ENCODE measurements at regions not wholly inside any gene's neighbourhood (a gene's known extent, or its start where the extent isn't known, plus 50 kb on each side); places are given as distances from the start of the nearest gene placed in this dataset.

DNA sequence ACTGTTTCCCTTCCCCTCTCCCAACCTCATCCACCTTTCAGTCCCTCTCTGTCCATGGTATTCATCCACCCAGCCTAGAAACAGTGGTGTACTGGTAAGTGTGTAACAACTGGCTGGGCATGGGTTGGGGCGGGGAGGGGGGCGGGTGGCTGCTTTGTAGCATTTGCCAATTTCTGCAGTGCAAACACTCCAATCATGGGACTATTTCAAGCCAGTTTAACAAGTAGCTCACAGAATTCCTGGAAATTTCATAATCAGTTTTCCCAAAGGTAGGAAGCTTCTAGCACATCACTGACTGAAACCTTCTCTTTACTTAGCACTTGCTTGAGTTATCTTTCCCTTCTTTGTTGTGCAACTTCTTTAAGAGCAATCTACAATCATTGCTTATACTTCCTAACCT, 100.8 kb upstream of the WASF3 start:
- DNase-seq: no peak

- DNase-seq: no peak
These were observed 100.3 kb upstream of the WASF3 start for GRCh38 chr13:26457212-26457611.

GRCh38 chr13:26458196-26458749, 99.2 kb upstream of the WASF3 start:
- DNase-seq: no peak

GRCh38 chr13:26459276-26460131, 98.0 kb upstream of the WASF3 start:
- no peak for DNase-seq

- DNase-seq: no peak
These were observed 96.8 kb upstream of the WASF3 start for GRCh38 chr13:26460648-26461047.

DNA sequence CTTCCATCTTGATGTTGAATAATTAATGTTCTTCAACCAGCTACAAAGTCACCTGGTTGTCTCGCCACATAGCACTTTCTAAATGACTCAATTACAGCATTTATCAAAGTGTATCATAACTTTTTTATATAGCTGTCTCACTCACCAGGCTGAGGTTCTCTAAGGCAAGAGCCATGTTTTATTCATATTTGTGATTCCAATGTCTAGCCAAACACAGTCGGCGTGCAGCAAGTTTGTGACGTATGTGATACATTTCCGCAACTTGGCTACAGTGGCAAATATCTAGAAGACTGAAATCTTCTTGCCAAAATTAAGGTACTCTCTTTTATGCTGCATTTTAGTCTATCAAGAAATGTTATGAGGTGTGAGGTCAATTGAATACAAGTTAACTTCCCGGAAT, 94.2 kb upstream of the WASF3 start:
- DNase-seq: no peak

DNA sequence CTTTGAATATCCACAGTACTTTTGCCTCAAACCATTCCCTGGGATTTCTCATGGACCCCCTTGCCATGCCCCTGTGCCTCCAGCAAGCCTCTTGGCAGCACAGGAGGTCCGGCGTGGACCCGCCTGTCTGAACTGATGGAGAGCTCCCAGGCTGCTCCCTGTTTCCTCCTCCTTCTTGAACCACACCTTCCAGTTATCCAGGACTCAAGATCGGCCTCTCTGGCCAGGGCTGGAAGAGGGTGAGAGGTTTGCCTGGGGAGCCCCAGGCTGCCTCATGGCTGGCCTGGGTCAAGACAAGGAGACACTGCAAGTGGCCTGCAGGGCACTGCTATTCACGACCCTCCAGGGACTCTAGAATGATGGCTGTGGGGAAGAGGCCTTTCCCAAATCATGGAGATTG, 93.6 kb upstream of the WASF3 start:
- DNase-seq: no peak

DNA sequence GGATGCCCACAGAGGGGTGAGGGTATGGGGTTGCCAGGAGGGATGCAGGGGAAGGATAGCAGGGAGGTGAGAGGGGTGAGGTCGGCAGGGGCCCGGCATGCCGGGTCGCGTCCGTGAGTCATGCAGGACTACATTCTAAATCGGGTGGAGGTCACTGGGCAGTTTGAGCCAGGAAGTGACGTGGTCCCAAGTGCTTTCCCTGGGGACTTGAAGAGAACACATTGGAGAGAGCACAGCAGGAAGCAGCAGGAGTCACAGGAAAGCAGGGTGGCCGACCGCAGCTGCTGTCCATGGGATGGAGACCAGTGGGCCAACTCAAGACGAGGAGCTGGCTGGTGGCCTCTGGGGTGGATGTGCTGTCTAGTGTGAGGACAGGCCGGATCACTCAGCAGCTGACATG, 92.0 kb upstream of the WASF3 start:
- DNase-seq: no peak

DNA sequence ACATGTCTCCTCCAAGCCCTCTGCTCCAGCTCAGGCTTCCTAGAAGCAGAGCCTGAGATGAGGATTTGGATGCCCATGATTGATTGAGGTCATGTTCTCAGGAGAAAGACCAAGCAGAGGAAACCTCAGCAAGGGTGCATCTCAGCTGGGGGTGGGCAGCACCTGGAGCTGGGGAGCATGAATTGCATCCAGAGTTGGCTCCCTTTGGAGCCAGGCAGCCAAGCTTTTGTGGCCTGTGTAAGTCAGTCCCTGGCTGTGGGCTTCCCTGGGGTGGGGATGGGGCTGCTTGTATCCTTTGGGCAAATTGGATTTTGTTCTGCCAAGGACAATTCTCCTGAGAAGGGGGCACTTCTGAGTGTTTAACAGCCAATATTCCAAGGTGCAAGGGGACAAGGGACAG, 91.5 kb upstream of the WASF3 start:
- DNase-seq: no peak

DNA sequence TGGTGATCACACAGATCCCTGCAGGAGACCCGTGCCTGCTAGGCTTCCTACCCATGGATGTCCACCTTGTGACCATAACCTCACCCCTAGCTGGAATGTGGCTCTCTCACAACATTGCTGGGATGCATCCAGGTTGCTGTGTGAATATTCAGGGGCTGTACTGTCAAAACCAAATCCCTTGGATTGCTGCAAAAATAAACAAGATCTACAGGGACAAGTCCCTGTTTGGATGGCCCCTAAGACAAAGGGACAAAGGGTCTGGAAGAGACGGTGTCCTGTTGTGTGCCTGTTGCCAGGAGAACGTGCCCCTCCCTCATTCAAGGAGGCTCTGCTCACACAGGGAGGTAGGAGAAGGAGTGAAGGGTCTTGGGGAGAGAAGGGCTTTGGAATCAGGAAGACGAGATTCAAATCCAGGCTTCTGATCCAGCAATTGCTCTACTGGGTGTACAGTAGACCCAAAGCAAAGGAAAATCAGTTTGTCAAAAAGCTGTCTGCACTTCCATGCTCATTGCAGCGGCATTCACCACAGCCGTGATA, 89.2 kb upstream of the WASF3 start:
- DNase-seq: no peak

- no peak for DNase-seq
These were observed 87.9 kb upstream of the WASF3 start for GRCh38 chr13:26469602-26470001.

- DNase-seq: no peak
These were observed 85.7 kb upstream of the WASF3 start for GRCh38 chr13:26471807-26472206.

GRCh38 chr13:26473571-26474230, 83.8 kb upstream of the WASF3 start:
- no peak for DNase-seq

DNA sequence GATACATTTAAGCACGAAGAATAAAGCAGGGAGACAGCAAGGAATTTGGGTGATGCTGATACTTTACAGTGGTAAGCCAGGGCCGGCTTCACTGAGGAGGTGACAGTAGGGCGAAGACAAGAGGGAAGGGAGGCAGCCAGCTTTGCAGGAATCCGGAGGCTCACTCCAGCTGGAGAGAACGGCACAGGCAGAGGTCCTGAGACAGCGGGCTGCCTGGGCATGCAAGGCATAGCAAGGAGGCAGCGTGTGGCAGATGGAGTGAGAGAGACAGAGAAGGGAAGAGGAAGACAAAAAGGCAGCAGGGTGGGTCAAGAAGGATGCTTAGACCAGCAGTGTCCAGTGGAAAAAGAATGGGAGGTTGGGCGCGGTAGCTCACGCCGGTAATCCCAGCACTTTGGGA, 83.2 kb upstream of the WASF3 start:
- no peak for DNase-seq

DNA sequence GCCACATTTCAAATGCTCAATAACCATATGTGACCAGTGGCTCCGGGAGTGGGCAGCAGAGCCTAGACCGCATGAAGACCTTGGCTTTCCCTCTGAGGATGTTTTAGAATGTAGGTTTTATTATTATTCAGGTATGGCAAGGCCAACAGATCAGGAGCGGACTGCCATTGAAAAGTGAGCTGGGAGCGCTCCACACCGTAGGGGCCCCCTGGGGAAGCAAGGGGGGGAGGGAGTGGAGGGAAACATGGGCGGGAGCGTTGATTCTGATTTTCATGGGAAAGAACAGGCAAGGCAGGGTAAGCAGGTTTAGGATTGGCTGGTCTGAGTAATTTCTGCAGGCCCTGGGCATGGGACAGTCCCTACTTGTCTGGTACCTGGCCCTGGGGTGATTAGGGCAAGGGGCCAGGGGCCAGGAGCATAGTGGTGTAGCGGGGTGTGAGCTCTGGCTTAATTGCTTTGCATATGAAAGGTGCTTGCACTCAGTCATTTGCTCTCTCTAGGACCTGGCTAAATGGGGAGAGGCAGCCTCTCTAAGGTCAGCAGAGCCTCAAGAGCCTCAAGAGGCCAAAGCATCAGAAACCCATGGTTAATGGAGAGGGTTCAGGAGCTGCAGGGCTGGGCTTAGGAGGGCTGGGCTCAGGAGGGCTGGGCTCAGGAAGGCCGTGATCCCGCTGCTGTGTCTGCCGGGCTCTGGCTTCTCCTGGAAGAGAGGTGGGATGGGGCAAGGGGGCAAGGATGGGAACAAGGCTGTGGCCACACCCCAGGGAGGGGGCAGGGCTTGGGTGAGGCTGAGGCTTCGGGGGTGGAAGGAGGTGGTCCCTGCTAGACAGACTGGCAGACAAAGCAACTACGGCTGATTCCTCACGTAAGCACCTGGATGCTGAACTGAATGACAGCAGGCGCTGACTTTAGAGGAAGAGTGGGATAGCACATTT, 82.0 kb upstream of the WASF3 start:
- no peak for DNase-seq

GRCh38 chr13:26476111-26476781, 81.2 kb upstream of the WASF3 start:
- DNase-seq: no peak

GRCh38 chr13:26476782-26477142, 80.7 kb upstream of the WASF3 start:
- DNase-seq: no peak

- DNase-seq: no peak
These were observed 79.8 kb upstream of the WASF3 start for GRCh38 chr13:26477681-26478080.

DNA sequence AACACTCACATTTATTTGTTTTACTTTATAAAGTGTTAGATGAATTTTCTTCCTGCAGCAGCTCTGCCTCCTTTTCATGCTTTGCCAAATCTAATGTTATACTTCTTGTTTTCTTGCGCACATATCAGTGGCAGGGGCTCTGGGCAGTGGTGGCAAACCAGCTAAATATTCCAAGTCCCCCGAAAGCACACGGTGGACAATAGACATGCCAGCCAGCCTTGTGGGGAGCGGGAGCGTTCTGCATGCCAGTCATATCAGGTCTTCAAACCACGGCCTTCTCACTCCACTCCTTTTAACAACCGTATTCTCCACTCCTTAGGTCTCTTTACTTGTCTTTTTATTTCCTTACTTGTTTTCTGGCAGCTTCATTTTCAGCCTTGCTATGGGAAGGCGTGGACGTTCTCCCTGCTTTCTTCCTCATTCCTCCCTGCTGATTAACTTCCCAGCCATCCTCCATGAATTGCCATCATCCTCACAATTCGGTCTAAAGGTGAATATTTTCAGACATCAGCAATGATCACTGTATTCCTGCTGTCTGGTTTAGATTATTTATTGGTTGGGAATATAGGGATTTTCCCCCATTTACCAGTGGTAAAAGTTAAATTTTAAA, 77.1 kb upstream of the WASF3 start:
- no peak for DNase-seq

- peak in 1 of 2 donors; percentile 50 for DNase-seq
These were observed 74.9 kb upstream of the WASF3 start for GRCh38 chr13:26482451-26483197.

DNA sequence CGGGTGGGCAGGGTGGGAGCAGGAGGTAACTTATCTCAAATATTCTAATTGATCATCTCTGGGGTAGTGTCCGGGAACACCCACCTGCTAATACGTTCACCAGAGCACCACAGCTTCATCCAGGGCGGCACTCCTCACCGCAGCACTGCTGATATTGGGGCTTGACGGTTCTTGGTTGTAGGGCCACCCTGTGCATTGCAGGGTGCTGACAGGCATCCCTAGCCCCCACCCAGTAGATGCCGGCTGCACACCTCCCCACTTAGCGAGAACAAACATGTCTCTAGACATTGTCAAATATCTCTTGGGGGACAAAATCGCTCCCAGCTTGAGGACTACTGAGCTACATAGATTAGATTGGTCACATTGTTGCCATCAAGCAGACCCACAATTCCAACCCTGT, 73.9 kb upstream of the WASF3 start:
- DNase-seq: no peak
